Liver (tissue), 3 donors: ENCODE measurements at regions not wholly inside any gene's neighbourhood (a gene's known extent, or its start where the extent isn't known, plus 50 kb on each side); places are given as distances from the start of the nearest gene placed in this dataset.

Experiments used
- FOXA2 ChIP-seq: IDR thresholded peaks from 2 replicates; pipeline ENCODE4 v1.6.1; 2016; ENCODE audit warnings: antibody characterized with exemption
- GABPA ChIP-seq, 2 donors: IDR thresholded peaks in 1 of 2; conservative IDR thresholded peaks in 1 of 2; 2 replicates each; pipeline ENCODE4 v1.6.1; 2016; ENCODE audit warnings: antibody characterized with exemption in 2 of 2, mild to moderate bottlenecking in 1 of 2, moderate library complexity in 1 of 2
- HNF4A ChIP-seq, 2 donors: conservative IDR thresholded peaks; 2 replicates each; pipeline ENCODE4 v1.6.1; 2016; ENCODE audit warnings: antibody characterized with exemption in 2 of 2, mild to moderate bottlenecking in 2 of 2
- RAD21 ChIP-seq, 2 donors: IDR thresholded peaks; 2 replicates each; pipeline ENCODE4 v1.6.1; 2016; ENCODE audit warnings: antibody characterized with exemption in 2 of 2, mild to moderate bottlenecking in 2 of 2
- SP1 ChIP-seq: IDR thresholded peaks from 2 replicates; pipeline ENCODE4 v1.6.1; 2018; ENCODE audit warnings: antibody characterized with exemption, mild to moderate bottlenecking
- TAF1 ChIP-seq: conservative IDR thresholded peaks from 2 replicates; pipeline ENCODE4 v1.6.1; 2016; ENCODE audit warnings: antibody characterized with exemption, mild to moderate bottlenecking
- YY1 ChIP-seq: IDR thresholded peaks from 2 replicates; pipeline ENCODE4 v1.6.1; 2016; ENCODE audit warnings: antibody characterized with exemption, mild to moderate bottlenecking
- TF ChIP-seq, protein P1 (sequence below): IDR thresholded peaks from 2 replicates; pipeline ENCODE4 v1.6.1; 2016; ENCODE audit warnings: antibody characterized with exemption
- TF ChIP-seq, protein P2 (sequence below): fragments of 150-350 bp; IDR thresholded peaks from 2 replicates; pipeline ENCODE4 v1.5.1; 2017; ENCODE audit warnings: improper control_type of control experiment, low read depth, low read length; ENCODE audit not compliant: missing input control
- TF ChIP-seq, protein P3 (sequence below): IDR thresholded peaks from 2 replicates; pipeline ENCODE4 v1.6.1; 2016; ENCODE audit warnings: antibody characterized with exemption
- TF ChIP-seq, protein P4 (sequence below): IDR thresholded peaks from 2 replicates; pipeline ENCODE4 v1.6.1; 2016; ENCODE audit warnings: antibody characterized with exemption, mild to moderate bottlenecking
- donor health status: healthy.
- donor health status: healthy.

DNA sequence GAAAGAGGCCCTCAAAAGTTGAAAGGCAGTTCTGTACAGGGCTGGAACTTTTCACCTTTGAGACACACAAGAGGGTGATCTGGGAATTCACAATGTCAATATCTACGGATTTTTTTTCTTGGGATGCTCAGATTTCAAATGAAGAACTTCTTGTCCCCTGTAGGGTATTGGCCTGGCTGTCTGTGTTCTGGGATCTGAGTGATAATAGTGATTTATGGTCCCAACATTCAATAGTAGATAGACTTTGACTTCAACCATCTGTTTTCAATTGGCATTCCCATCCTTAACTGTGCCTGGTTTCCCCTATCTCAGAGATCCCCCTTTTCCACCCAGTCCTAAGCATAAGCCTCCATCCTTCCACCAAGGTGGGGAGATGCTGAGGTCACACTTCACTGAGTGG, 274.1 kb downstream of the COG6 start:
- TF ChIP-seq TAF1: no peak
- TF ChIP-seq, protein P1, sequence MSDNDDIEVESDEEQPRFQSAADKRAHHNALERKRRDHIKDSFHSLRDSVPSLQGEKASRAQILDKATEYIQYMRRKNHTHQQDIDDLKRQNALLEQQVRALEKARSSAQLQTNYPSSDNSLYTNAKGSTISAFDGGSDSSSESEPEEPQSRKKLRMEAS: no peak
- TF ChIP-seq RAD21 (IDR thresholded peaks at IDR 0.05): no peak
- TF ChIP-seq, protein P2, sequence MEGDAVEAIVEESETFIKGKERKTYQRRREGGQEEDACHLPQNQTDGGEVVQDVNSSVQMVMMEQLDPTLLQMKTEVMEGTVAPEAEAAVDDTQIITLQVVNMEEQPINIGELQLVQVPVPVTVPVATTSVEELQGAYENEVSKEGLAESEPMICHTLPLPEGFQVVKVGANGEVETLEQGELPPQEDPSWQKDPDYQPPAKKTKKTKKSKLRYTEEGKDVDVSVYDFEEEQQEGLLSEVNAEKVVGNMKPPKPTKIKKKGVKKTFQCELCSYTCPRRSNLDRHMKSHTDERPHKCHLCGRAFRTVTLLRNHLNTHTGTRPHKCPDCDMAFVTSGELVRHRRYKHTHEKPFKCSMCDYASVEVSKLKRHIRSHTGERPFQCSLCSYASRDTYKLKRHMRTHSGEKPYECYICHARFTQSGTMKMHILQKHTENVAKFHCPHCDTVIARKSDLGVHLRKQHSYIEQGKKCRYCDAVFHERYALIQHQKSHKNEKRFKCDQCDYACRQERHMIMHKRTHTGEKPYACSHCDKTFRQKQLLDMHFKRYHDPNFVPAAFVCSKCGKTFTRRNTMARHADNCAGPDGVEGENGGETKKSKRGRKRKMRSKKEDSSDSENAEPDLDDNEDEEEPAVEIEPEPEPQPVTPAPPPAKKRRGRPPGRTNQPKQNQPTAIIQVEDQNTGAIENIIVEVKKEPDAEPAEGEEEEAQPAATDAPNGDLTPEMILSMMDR: no peak
- no peak for TF ChIP-seq SP1
- TF ChIP-seq FOXA2: no peak
- TF ChIP-seq GABPA (IDR thresholded peaks at IDR 0.05 in 1 of 2, conservative IDR thresholded peaks at IDR 0.05 in 1 of 2): no peak
- no peak for TF ChIP-seq HNF4A (conservative IDR thresholded peaks at IDR 0.05)
- TF ChIP-seq, protein P3, sequence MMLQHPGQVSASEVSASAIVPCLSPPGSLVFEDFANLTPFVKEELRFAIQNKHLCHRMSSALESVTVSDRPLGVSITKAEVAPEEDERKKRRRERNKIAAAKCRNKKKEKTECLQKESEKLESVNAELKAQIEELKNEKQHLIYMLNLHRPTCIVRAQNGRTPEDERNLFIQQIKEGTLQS: no peak
- no peak for TF ChIP-seq YY1
- TF ChIP-seq, protein P4, sequence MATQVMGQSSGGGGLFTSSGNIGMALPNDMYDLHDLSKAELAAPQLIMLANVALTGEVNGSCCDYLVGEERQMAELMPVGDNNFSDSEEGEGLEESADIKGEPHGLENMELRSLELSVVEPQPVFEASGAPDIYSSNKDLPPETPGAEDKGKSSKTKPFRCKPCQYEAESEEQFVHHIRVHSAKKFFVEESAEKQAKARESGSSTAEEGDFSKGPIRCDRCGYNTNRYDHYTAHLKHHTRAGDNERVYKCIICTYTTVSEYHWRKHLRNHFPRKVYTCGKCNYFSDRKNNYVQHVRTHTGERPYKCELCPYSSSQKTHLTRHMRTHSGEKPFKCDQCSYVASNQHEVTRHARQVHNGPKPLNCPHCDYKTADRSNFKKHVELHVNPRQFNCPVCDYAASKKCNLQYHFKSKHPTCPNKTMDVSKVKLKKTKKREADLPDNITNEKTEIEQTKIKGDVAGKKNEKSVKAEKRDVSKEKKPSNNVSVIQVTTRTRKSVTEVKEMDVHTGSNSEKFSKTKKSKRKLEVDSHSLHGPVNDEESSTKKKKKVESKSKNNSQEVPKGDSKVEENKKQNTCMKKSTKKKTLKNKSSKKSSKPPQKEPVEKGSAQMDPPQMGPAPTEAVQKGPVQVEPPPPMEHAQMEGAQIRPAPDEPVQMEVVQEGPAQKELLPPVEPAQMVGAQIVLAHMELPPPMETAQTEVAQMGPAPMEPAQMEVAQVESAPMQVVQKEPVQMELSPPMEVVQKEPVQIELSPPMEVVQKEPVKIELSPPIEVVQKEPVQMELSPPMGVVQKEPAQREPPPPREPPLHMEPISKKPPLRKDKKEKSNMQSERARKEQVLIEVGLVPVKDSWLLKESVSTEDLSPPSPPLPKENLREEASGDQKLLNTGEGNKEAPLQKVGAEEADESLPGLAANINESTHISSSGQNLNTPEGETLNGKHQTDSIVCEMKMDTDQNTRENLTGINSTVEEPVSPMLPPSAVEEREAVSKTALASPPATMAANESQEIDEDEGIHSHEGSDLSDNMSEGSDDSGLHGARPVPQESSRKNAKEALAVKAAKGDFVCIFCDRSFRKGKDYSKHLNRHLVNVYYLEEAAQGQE: no peak
